Caco-2 (cell line): ENCODE measurements at regions not wholly inside any gene's neighbourhood (a gene's known extent, or its start where the extent isn't known, plus 50 kb on each side); places are given as distances from the start of the nearest gene placed in this dataset.

Experiments
- BruUV-seq: library from RNA; stranded (reverse); fragments of 400-500 nt; replicated peaks from 2 replicates; lab custom pipeline; 2021; lab: Mats Ljungman, UMichigan
- CTCF ChIA-PET: fragments of 300-600 bp; sonication (Branson Sonifier 250); formaldehyde crosslinking; loops from one replicate; lab custom pipeline; 2022; ENCODE audit warnings: antibody characterized with exemption; lab: Charles Lee
- POLR2A ChIA-PET: fragments of 300-600 bp; sonication (Branson Sonifier 250); formaldehyde crosslinking; loops from one replicate; lab custom pipeline; 2022; ENCODE audit warnings: antibody characterized with exemption; lab: Charles Lee
- DNase-seq, 2 experiments: peaks; one replicate each; pipeline versions ENCODE4 v3.0.0 to v3.0.0-alpha.2; 2020 to 2022
- H3K27me3 ChIP-seq: replicated peaks from 2 replicates; pipeline ENCODE4 v1.6.0; 2011; ENCODE audit warnings: low read length; ENCODE audit not compliant: control insufficient read depth, insufficient read depth
- H3K36me3 ChIP-seq: 2 replicates; pipeline ENCODE4 v1.5.1; 2011; ENCODE audit warnings: low read length; ENCODE audit not compliant: control insufficient read depth, insufficient read depth
- H3K4me1 ChIP-seq: fragments of 250-450 bp; sonication (Bioruptor Pico); 2 replicates; pipeline ENCODE4 v1.5.1; 2020; ENCODE audit warnings: mild to moderate bottlenecking
- H3K4me3 ChIP-seq: 2 replicates; pipeline ENCODE4 v1.5.1; 2011; ENCODE audit warnings: low read depth, mild to moderate bottlenecking, control low read depth, low read length
- H3K9me3 ChIP-seq: fragments of 250-450 bp; sonication (Bioruptor Pico); 2 replicates; pipeline ENCODE4 v1.5.1; 2020; ENCODE audit warnings: mild to moderate bottlenecking, moderate library complexity
- H3K27ac Mint-ChIP-seq: one replicate; pipeline ENCODE4 v1.8.0; 2022; ENCODE audit warnings: mixed read lengths; ENCODE audit not compliant: unreplicated experiment
- H3K27me3 Mint-ChIP-seq: one replicate; pipeline ENCODE4 v1.8.0; 2022; ENCODE audit warnings: mixed read lengths; ENCODE audit not compliant: insufficient read depth, unreplicated experiment
- H3K36me3 Mint-ChIP-seq: one replicate; pipeline ENCODE4 v1.8.0; 2022; ENCODE audit warnings: mild to moderate bottlenecking, mixed read lengths; ENCODE audit not compliant: insufficient read depth, unreplicated experiment
- H3K4me1 Mint-ChIP-seq: one replicate; pipeline ENCODE4 v1.8.0; 2022; ENCODE audit warnings: low read depth, mixed read lengths; ENCODE audit not compliant: unreplicated experiment
- H3K4me3 Mint-ChIP-seq: one replicate; pipeline ENCODE4 v1.8.0; 2022; ENCODE audit warnings: mild to moderate bottlenecking, moderate library complexity, mixed read lengths; ENCODE audit not compliant: unreplicated experiment
- H3K9me3 Mint-ChIP-seq: one replicate; pipeline ENCODE4 v1.8.0; 2022; ENCODE audit warnings: mixed read lengths; ENCODE audit not compliant: unreplicated experiment
- CTCF ChIP-seq, 2 experiments: fragments of 200-600 bp in 1 of 2; IDR thresholded peaks; 1 replicate in 1 of 2; 2 replicates in 1 of 2; pipeline versions ENCODE4 v1.5.1 to v1.8.0; 2011 to 2022; ENCODE audit warnings: antibody characterized with exemption in 1 of 2, control low read depth in 1 of 2, inconsistent platforms in 1 of 2, low read depth in 1 of 2, low read length in 1 of 2, mild to moderate bottlenecking in 1 of 2, moderate library complexity in 1 of 2; ENCODE audit not compliant: insufficient read depth in 1 of 2, severe bottlenecking in 1 of 2, unreplicated experiment in 1 of 2
- intact Hi-C: fragments of 100-400 bp; cut with micrococcal nuclease; formaldehyde crosslinking; loops from one replicate; pipeline ENCODE4 v1.10.0; 2022; ENCODE audit not compliant: unreplicated experiment

GRCh38 chrX:138986866-138987265 is 275.3 kb upstream of the FGF13 start:
- H3K4me3 ChIP-seq, result no peak overlapping the region
- ChIA-PET POLR2A (no interaction called here), CTCF (no interaction called here)
- Mint-ChIP-seq H3K27ac (no peak overlapping the region), H3K4me3 (no peak overlapping the region), H3K27me3 (no peaks in the 10 kb centered on the region), H3K9me3 (no peaks in the 10 kb centered on the region), H3K4me1 (no peaks in the 10 kb centered on the region), H3K36me3 (no peaks in the 10 kb centered on the region)
- intact Hi-C loops, result no loop called here
- TF ChIP-seq CTCF (IDR thresholded peaks at IDR 0.05; ENCODE audit: insufficient read depth in 1 of 2, low read depth in 1 of 2, low read length in 1 of 2, severe bottlenecking in 1 of 2, unreplicated experiment in 1 of 2), result no peak
- H3K9me3 ChIP-seq, result no peaks in the 10 kb centered on the region
- H3K27me3 ChIP-seq, result no peaks in the 10 kb centered on the region
- DNase-seq, result no peak
- BruUV-seq, result no TSS peak
- H3K36me3 ChIP-seq, result no peaks in the 10 kb centered on the region
- no peaks in the 10 kb centered on the region for H3K4me1 ChIP-seq

DNA sequence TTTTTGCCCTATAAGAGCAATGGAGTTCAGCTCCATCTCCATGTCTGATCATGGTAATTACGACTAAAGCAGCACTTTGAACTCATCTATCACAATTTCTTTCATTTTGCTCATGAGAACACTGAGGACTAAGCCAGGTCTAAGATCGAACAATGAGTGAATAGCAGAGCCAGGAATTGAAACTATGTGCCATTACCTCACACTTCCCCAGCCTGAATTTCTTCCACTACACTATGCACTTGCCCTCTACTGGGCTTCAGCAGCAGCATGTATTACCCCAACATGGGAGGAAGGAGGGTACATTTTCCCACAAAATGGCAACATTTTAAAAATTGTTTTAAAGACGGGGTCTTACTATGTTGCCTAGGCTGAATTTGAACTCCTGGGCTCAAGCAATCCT is 274.7 kb upstream of the FGF13 start:
- no peaks in the 10 kb centered on the region for H3K9me3 Mint-ChIP-seq
- H3K27ac Mint-ChIP-seq, result no peak overlapping the region
- DNase-seq, result no peak
- Histone ChIP-seq H3K36me3 (no peaks in the 10 kb centered on the region), H3K9me3 (no peaks in the 10 kb centered on the region), H3K27me3 (no peaks in the 10 kb centered on the region), H3K4me1 (no peaks in the 10 kb centered on the region), H3K4me3 (no peak overlapping the region)
- H3K36me3 Mint-ChIP-seq, result no peaks in the 10 kb centered on the region
- H3K4me1 Mint-ChIP-seq, result no peaks in the 10 kb centered on the region
- ChIA-PET POLR2A (no interaction called here), CTCF (no interaction called here)
- TF ChIP-seq CTCF (IDR thresholded peaks at IDR 0.05; ENCODE audit: insufficient read depth in 1 of 2, low read depth in 1 of 2, low read length in 1 of 2, severe bottlenecking in 1 of 2, unreplicated experiment in 1 of 2), result no peak
- BruUV-seq, result no TSS peak
- intact Hi-C loops, result no loop called here
- H3K27me3 Mint-ChIP-seq, result no peaks in the 10 kb centered on the region
- no peak overlapping the region for H3K4me3 Mint-ChIP-seq

DNA sequence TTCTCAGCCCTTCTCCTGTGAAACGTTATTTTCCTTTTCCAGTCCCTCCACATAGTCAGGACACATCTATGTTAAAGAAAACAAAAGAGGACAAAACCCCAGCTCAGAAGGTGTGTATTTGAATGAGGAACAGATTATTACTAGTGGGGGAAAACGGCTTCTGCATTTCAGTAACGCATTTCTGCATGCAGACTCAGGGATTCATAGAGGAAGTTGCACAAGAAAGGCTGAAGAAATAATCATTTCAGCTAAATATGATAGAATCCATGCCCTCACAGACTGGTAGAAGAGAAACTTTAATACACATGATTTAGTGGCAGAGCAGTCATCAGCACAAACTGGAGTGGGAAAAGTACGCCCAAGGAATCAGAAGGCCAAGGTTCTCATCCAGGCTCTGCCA is 270.8 kb upstream of the FGF13 start:
- Mint-ChIP-seq H3K27ac (no peak overlapping the region), H3K27me3 (no peaks in the 10 kb centered on the region), H3K4me3 (no peak overlapping the region), H3K36me3 (no peaks in the 10 kb centered on the region), H3K9me3 (no peaks in the 10 kb centered on the region), H3K4me1 (no peaks in the 10 kb centered on the region)
- no peak overlapping the region for H3K4me3 ChIP-seq
- no peaks in the 10 kb centered on the region for H3K9me3 ChIP-seq
- no peak for TF ChIP-seq CTCF (IDR thresholded peaks at IDR 0.05; ENCODE audit: insufficient read depth in 1 of 2, low read depth in 1 of 2, low read length in 1 of 2, severe bottlenecking in 1 of 2, unreplicated experiment in 1 of 2)
- intact Hi-C loops, result no loop called here
- H3K27me3 ChIP-seq, result no peaks in the 10 kb centered on the region
- no peaks in the 10 kb centered on the region for H3K36me3 ChIP-seq
- DNase-seq, result no peak
- no peaks in the 10 kb centered on the region for H3K4me1 ChIP-seq
- ChIA-PET CTCF (no interaction called here), POLR2A (no interaction called here)
- BruUV-seq, result no TSS peak
